ENCODE measurements at regions not wholly inside any gene's neighbourhood (a gene's known extent, or its start where the extent isn't known, plus 50 kb on each side); places are given as distances from the start of the nearest gene placed in this dataset.
A peak's percentile ranks its signal among the peaks of the same experiment; 100 is the strongest.

DNA sequence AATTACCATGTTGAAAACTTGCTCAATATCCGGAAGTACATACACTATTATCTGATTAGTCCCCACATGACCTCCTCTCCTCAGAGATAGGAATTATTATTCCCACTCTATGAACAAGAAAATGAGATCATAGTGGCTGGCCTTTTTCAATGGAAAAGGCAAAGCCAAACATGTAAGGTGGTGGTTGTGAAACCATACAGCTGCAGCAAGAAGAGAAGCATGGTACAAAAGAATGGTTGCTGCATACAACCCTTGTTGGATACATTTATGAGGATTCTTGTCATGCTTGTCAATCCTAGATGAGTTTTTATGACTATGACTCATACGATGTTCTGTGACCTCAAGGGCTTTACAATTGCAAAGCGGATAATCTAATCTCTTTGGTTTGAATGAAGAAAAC is 514.7 kb downstream of the PLPP3 start:
- H3K27me3 ChIP-seq = no peaks in the 10 kb centered on the region
- intact Hi-C loops (cut with DNase I) = no loop called here
- H3K4me3 ChIP-seq = no peak overlapping the region
- H3K4me1 ChIP-seq = peaks cover 0 to 46% (median 6%) of the 10 kb centered on the region in 3 donors
- DNase-seq = no peak
- WGBS, 2 donors = 32 to 67% methylated on average over 3 of the region's 3 CpGs
- H3K27ac ChIP-seq = no peak overlapping the region
- H3K9me3 ChIP-seq = no peaks in the 10 kb centered on the region
- TF ChIP-seq, protein P1, sequence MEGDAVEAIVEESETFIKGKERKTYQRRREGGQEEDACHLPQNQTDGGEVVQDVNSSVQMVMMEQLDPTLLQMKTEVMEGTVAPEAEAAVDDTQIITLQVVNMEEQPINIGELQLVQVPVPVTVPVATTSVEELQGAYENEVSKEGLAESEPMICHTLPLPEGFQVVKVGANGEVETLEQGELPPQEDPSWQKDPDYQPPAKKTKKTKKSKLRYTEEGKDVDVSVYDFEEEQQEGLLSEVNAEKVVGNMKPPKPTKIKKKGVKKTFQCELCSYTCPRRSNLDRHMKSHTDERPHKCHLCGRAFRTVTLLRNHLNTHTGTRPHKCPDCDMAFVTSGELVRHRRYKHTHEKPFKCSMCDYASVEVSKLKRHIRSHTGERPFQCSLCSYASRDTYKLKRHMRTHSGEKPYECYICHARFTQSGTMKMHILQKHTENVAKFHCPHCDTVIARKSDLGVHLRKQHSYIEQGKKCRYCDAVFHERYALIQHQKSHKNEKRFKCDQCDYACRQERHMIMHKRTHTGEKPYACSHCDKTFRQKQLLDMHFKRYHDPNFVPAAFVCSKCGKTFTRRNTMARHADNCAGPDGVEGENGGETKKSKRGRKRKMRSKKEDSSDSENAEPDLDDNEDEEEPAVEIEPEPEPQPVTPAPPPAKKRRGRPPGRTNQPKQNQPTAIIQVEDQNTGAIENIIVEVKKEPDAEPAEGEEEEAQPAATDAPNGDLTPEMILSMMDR (IDR thresholded peaks at IDR 0.05) = no peak
- no peak for TF ChIP-seq POLR2A (IDR thresholded peaks at IDR 0.05)
- H3K36me3 ChIP-seq = no peaks in the 10 kb centered on the region

- Histone ChIP-seq H3K4me3 (no peak overlapping the region), H3K27ac (no peak overlapping the region), H3K9me3 (no peaks in the 10 kb centered on the region), H3K4me1 (peaks cover 0 to 46% (median 6%) of the 10 kb centered on the region in 3 donors), H3K36me3 (no peaks in the 10 kb centered on the region), H3K27me3 (no peaks in the 10 kb centered on the region)
- no peak for TF ChIP-seq POLR2A (IDR thresholded peaks at IDR 0.05)
- TF ChIP-seq, protein P1 (IDR thresholded peaks at IDR 0.05) = no peak
- intact Hi-C loops (cut with DNase I) = no loop called here
- WGBS, 2 donors = 69 to 77% methylated on average over 4 of the region's 4 CpGs
- no peak for DNase-seq
These were observed 515.9 kb downstream of the PLPP3 start for GRCh38 chr1:56063461-56063860.

GRCh38 chr1:56062625-56063024 is 516.7 kb downstream of the PLPP3 start:
- Histone ChIP-seq H3K36me3 (no peaks in the 10 kb centered on the region), H3K4me1 (peaks cover 0 to 46% (median 6%) of the 10 kb centered on the region in 3 donors), H3K4me3 (no peak overlapping the region), H3K27ac (peak overlapping the region in 3 of 4 donors; percentile 31 to 73 (median 61)), H3K27me3 (no peaks in the 10 kb centered on the region), H3K9me3 (no peaks in the 10 kb centered on the region)
- TF ChIP-seq, protein P1 (IDR thresholded peaks at IDR 0.05) = no peak
- no peak for TF ChIP-seq POLR2A (IDR thresholded peaks at IDR 0.05)
- intact Hi-C loops (cut with DNase I) = no loop called here
- WGBS, 2 donors = 85 to 90% methylated on average over 4 of the region's 4 CpGs
- no peak for DNase-seq

GRCh38 chr1:56061824-56062223 is 517.5 kb downstream of the PLPP3 start:
- TF ChIP-seq POLR2A (IDR thresholded peaks at IDR 0.05) = no peak
- TF ChIP-seq, protein P1 (IDR thresholded peaks at IDR 0.05) = no peak
- H3K27me3 ChIP-seq = no peaks in the 10 kb centered on the region
- intact Hi-C loops (cut with DNase I) = no loop called here
- H3K36me3 ChIP-seq = no peaks in the 10 kb centered on the region
- H3K4me1 ChIP-seq = peaks cover under 1 to 51% (median 9%) of the 10 kb centered on the region in 3 donors
- H3K27ac ChIP-seq = peak overlapping the region in 3 of 4 donors; percentile 31 to 73 (median 61)
- DNase-seq = no peak
- no peaks in the 10 kb centered on the region for H3K9me3 ChIP-seq
- H3K4me3 ChIP-seq = no peak overlapping the region

DNA sequence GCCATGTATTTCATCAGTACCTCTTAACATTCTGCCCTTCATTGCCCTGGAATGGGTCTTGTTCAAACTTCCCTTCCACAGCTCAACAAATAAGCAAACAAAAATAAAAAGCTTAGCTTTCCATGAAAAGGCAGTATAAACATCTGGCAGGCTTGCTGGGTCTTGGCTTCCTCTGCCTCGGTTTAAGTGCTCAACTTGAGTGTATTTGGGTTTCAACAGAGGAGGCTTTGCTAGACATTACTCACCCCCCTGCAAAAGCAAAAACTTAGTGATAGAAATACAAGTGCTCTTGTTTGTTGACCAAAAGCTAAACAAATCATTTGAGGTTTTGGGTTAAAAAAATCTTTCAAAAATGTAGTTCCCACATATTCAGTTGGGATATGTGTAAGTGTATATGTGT is 518.5 kb downstream of the PLPP3 start:
- no peak overlapping the region for H3K27ac ChIP-seq
- H3K36me3 ChIP-seq = no peaks in the 10 kb centered on the region
- 75 to 79% methylated on average over 1 of the region's 1 CpG for WGBS, 2 donors
- no peaks in the 10 kb centered on the region for H3K27me3 ChIP-seq
- no peak for TF ChIP-seq POLR2A (IDR thresholded peaks at IDR 0.05)
- TF ChIP-seq, protein P1 (IDR thresholded peaks at IDR 0.05) = no peak
- no peak for DNase-seq
- intact Hi-C loops (cut with DNase I) = no loop called here
- no peaks in the 10 kb centered on the region for H3K9me3 ChIP-seq
- peaks cover 6 to 58% (median 10%) of the 10 kb centered on the region in 3 donors for H3K4me1 ChIP-seq
- no peak overlapping the region for H3K4me3 ChIP-seq
